ENCODE measurements at regions not wholly inside any gene's neighbourhood (a gene's known extent, or its start where the extent isn't known, plus 50 kb on each side); places are given as distances from the start of the nearest gene placed in this dataset.

- DNase-seq (ENCODE audit: low read depth in 4 of 4, low spot score in 3 of 4) = peak in 1 of 4 donors; percentile 33
Measured at GRCh38 chr4:23741681-23742191, 148.1 kb downstream of the PPARGC1A start.

DNA sequence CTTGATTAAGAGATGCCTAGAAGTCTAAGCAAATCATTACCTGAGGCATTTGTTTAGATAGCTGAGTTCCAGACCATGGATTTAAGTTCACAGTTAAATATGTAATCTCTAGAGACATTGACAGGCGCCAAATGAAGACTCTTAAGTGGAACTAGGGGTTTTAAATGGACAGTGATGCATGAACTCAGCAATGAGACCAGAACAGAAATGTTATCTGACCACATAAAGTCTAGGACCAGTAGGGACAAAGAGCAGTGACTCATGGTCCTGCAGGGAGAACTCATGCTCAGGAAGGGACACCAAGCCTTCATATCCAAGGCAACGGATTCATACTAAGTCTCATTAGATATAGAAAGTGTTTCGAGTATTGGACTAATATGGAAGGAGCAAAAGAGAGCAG is 152.3 kb downstream of the PPARGC1A start:
- no peak for DNase-seq (ENCODE audit: low read depth in 4 of 4, low spot score in 3 of 4)

- DNase-seq (ENCODE audit: low read depth in 4 of 4, low spot score in 3 of 4) = no peak
Measured at GRCh38 chr4:23736466-23736865, 153.4 kb downstream of the PPARGC1A start.

GRCh38 chr4:23734000-23734399 is 155.8 kb downstream of the PPARGC1A start:
- no peak for DNase-seq (ENCODE audit: low read depth in 4 of 4, low spot score in 3 of 4)

DNA sequence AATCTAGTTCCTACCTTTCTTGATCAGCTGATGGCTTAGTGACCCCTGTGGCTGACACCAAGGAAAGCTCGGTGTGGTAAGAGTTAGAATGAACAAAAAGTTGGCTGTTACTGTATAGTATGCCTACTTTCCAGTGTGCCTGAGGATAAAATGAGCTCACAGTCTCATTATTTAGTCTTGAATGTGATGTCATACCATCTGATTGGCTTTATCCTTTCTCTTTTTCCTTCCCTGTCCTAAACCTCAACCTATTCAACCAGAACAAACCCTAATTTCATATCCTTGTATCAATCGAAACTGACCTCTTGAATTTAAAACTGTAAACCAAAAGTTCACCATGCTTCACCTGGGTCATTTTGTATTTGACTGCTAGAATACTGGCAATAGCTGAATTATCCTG is 156.4 kb downstream of the PPARGC1A start:
- no peak for DNase-seq (ENCODE audit: low read depth in 4 of 4, low spot score in 3 of 4)

DNA sequence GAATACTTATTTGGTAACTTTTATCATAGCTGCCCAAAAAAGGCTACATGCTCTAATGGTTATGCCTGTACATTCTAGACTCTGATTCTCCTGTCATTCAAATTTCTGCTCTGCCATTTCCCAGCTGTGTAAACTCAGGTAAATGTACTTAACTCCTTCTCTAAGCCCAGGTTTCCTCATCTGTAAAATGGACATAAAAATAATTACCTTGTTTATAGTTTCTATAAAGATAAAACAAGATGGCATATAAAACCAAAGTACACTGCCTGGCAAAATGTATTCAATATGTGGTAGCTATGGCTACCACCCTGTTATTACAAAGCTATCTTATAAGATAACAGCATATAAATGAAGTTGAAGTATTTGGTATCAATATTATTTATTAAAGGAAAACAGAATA is 158.8 kb downstream of the PPARGC1A start:
- DNase-seq (ENCODE audit: low read depth in 4 of 4, low spot score in 3 of 4) = no peak

DNA sequence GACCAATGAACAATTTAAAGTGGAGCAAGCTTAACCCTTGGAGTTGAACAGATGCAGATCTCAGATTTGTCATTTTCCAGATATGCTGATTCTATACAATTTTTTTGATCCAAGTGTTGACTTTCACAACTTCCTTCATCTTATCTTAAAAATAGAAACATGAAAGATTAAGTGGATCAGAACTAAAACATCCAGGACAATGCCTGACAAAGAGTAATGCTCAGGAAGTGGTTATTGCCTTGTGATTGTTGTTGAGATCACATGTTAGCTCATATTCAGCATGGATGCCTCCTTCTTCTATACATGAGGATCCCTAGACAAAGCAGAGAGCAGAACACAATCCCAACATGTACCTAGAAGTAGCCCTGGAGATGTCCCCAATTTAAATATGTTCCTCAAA is 160.9 kb downstream of the PPARGC1A start:
- DNase-seq (ENCODE audit: low read depth in 4 of 4, low spot score in 3 of 4) = no peak

GRCh38 chr4:23728393-23728792 is 161.5 kb downstream of the PPARGC1A start:
- DNase-seq (ENCODE audit: low read depth in 4 of 4, low spot score in 3 of 4) = no peak

DNA sequence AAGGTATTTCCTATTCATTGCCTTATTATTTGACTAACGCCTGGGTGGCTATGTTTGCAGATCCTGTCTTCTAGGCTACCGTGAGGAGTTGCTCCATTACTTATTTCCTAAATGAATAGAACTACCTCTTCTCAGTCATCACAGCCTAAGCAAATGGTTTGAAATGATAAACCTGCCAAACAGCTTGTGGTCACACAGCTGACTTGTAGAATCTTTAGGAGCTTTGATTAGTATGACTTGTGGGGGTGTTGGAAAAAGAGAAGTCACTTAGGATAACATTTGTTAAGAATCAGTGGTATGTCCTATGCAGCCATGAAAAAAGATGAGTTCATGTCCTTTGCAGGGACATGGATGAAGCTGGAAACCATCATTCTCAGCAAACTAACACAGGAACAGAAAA is 169.3 kb downstream of the PPARGC1A start:
- DNase-seq (ENCODE audit: low read depth in 4 of 4, low spot score in 3 of 4) = no peak

GRCh38 chr4:23718435-23718834 is 171.4 kb downstream of the PPARGC1A start:
- DNase-seq (ENCODE audit: low read depth in 4 of 4, low spot score in 3 of 4) = no peak

- no peak for DNase-seq (ENCODE audit: low read depth in 4 of 4, low spot score in 3 of 4)
Measured at GRCh38 chr4:23717528-23718248, 172.2 kb downstream of the PPARGC1A start.

DNA sequence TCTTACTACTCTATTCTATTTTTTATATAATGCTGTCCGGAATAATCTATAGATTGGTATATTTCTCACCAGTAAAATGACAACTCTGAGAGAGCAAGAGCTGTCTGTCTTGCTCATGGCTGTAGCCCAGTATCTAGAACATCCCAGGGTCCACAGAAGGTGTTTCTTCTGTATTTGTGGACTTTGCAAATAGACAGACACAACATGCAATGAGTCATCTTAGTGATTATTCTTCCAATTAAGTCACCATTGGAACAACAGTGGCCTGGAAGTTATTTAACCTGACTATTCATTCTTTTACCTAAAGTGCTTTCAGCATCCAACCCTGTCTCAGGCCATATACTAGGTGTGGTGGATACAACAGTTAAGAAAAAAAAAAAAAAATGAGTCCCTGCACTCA is 179.5 kb downstream of the PPARGC1A start:
- no peak for DNase-seq (ENCODE audit: low read depth in 4 of 4, low spot score in 3 of 4)

- DNase-seq (ENCODE audit: low read depth in 4 of 4, low spot score in 3 of 4) = no peak
Measured at GRCh38 chr4:23707652-23708026, 182.2 kb downstream of the PPARGC1A start.

GRCh38 chr4:23706972-23707651 is 182.7 kb downstream of the PPARGC1A start:
- no peak for DNase-seq (ENCODE audit: low read depth in 4 of 4, low spot score in 3 of 4)

GRCh38 chr4:23700197-23700596 is 189.7 kb downstream of the PPARGC1A start:
- no peak for DNase-seq (ENCODE audit: low read depth in 4 of 4, low spot score in 3 of 4)

DNA sequence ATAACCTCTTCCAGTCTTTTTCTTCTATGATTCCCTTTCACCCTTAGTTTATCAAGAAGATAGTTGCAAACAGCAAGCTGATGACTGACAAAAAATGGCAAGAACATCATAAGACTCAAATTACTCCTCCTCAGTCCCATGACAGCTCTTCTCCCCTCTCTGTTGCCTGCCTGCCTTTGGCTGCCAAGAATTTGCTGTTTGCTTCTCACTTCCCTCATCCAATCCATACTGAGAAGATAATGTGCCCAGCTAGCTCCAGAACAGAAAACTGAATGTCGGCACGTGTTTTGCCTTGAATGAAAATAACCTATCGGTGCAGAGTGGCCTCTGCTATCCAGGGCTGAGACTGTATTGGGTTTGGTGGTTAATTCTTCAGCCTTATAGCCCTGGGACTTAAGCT is 192.1 kb downstream of the PPARGC1A start:
- DNase-seq (ENCODE audit: low read depth in 4 of 4, low spot score in 3 of 4) = no peak

DNA sequence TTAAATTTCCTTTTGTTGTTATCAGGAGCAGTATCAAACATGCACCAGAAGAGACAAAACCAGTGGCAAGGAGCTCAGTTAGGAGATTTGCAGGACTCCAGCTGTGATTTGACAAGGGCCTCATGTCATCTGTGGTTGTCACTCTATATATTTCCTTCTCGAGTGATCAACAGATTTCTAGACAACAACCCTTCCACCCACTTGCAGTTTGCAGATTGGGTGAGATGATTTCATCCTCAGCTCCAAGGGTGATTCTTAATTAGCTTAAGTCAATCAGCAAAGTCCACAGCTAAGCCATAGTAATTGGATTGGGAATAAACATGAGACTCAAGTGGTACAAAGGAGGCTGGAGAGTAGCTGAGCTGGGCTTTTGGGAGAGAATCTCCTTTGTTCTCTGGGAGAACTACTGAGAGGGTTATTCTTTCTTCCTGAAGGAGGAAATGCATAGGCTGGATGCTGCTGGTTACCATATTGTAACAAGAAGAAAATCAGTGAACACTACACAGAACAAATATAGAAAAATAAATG is 192.8 kb downstream of the PPARGC1A start:
- no peak for DNase-seq (ENCODE audit: low read depth in 4 of 4, low spot score in 3 of 4)

DNA sequence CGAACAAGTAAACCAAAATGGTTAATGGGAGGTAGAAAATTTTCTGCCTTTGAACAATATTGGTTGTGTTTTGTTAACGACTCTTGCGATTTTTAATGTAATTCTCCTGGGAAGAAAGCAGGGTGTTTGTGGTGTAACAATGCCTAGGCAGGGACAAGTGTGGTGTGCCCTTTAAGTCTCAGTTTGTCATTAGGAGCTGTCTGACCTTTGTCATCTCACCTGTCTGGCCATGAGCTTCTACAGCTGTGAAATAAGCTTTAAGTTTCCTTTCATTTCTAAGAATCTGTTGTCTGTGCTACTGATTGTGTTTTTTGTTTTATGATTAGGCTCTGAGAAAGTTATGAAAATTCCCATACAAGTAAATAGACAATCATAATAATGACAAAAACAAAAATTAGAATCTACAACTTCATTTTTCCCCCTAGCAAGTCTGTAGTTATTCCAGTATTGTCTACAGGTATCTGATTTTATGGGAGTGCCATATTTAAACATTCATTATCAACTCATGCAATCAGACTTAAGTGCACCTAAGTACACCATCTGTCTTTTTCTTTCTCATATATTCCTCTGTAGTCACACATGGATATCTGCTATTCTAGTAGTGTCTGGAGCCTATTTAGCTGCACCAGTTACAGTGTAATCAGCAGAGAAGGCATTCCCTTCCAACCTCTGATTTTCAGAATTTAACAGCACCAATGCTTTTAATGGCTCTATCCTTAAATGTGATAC is 203.5 kb downstream of the PPARGC1A start:
- no peak for DNase-seq (ENCODE audit: low read depth in 4 of 4, low spot score in 3 of 4)

DNA sequence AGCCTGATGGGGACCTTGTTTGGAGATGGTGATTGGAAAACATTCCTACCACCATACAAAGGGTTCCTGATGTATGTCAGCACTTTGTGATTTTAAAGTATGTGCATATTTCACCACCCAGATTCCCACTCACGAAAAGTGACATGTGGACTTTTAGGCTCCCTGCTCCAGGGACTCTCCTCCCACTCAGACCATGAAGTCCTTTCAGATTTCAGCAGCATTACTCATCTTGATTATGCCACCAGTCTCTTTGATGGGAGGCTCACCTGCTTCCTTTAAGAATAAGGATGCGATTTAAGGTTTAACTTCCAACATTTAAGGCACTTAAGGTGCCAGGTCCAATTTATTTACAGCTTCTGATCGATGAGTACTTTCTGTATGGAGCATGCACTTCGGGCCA is 204.4 kb downstream of the PPARGC1A start:
- DNase-seq (ENCODE audit: low read depth in 4 of 4, low spot score in 3 of 4) = no peak

- DNase-seq (ENCODE audit: low read depth in 4 of 4, low spot score in 3 of 4) = no peak
Measured at GRCh38 chr4:23680671-23681518, 209.0 kb downstream of the PPARGC1A start.
